Activated CD8-positive, alpha-beta T cell treated with anti-CD3 and anti-CD28 coated beads for 36 hours (primary cell): ENCODE measurements at regions not wholly inside any gene's neighbourhood (a gene's known extent, or its start where the extent isn't known, plus 50 kb on each side); places are given as distances from the start of the nearest gene placed in this dataset.

ENCODE experiments used
- ATAC-seq: fragments of 200-7000 bp; cut with Tn5 transposase; one replicate; pipeline ENCODE4 v1.10.0; 2021; ENCODE audit warnings: mild to moderate bottlenecking, moderate library complexity
- CTCF ChIA-PET: fragments of 350-600 bp; sonication (Branson Sonifier 250); formaldehyde crosslinking; loops from one replicate; lab custom pipeline; 2021; ENCODE audit warnings: antibody characterized with exemption; lab: Charles Lee
- POLR2A ChIA-PET: fragments of 350-600 bp; sonication (Branson Sonifier 250); formaldehyde crosslinking; loops from one replicate; lab custom pipeline; 2021; ENCODE audit warnings: antibody characterized with exemption; lab: Charles Lee
- DNase-seq: peaks from one replicate; pipeline ENCODE4 v3.0.0-alpha.2; 2020
- H3K27ac Mint-ChIP-seq: one replicate; pipeline ENCODE4 v1.8.0; 2021; ENCODE audit warnings: mild to moderate bottlenecking, mixed read lengths
- H3K27me3 Mint-ChIP-seq: one replicate; pipeline ENCODE4 v1.8.0; 2021; ENCODE audit warnings: mixed read lengths
- H3K36me3 Mint-ChIP-seq: one replicate; pipeline ENCODE4 v1.8.0; 2021; ENCODE audit warnings: low read depth, mixed read lengths
- H3K4me1 Mint-ChIP-seq: one replicate; pipeline ENCODE4 v1.8.0; 2021; ENCODE audit warnings: low read depth, mixed read lengths
- H3K4me3 Mint-ChIP-seq: one replicate; pipeline ENCODE4 v1.8.0; 2021; ENCODE audit warnings: mild to moderate bottlenecking, moderate library complexity, mixed read lengths
- H3K9me3 Mint-ChIP-seq: one replicate; pipeline ENCODE4 v1.8.0; 2021; ENCODE audit warnings: mixed read lengths
- intact Hi-C: fragments of 100-400 bp; cut with micrococcal nuclease; formaldehyde crosslinking; loops from one replicate; pipeline ENCODE4 v1.10.0; 2022
- TF ChIP-seq, protein P1 (sequence below): fragments of 200-600 bp; IDR thresholded peaks from one replicate; pipeline ENCODE4 v1.8.0; 2022; ENCODE audit warnings: antibody characterized with exemption, mild to moderate bottlenecking

DNA sequence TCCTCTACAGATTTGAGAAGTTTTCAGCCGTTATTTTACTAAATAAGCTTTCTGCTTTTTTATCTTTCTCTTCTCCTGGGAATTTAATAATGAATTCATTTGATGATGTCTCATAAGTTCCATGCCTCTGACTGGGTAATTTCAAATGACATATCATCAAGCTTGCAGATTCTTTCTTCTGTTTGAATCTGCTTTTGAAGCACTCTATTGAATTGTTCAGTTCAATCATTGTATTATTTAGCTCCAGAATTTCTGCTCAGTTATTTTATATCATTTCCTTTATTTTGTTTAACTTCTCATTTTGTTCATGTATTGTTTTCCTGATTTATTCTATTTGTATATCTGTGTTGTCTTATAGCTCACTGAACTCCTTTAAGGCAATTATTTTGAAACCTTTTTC lies 196.9 kb upstream of the CNTNAP2 start:
- Mint-ChIP-seq H3K4me1 (no peaks in the 10 kb centered on the region), H3K4me3 (no peak overlapping the region), H3K36me3 (no peaks in the 10 kb centered on the region), H3K27ac (no peak overlapping the region), H3K9me3 (peaks cover 16% of the 10 kb centered on the region), H3K27me3 (no peaks in the 10 kb centered on the region)
- POLR2A ChIA-PET, result no interaction called here
- CTCF ChIA-PET, result interaction anchor here (1.2 kb wide), 1 partner anchor 9 kb away, joined by 3 read pairs; no protein-coding TSS in a partner anchor
- intact Hi-C loops, result no loop called here
- TF ChIP-seq, protein P1, sequence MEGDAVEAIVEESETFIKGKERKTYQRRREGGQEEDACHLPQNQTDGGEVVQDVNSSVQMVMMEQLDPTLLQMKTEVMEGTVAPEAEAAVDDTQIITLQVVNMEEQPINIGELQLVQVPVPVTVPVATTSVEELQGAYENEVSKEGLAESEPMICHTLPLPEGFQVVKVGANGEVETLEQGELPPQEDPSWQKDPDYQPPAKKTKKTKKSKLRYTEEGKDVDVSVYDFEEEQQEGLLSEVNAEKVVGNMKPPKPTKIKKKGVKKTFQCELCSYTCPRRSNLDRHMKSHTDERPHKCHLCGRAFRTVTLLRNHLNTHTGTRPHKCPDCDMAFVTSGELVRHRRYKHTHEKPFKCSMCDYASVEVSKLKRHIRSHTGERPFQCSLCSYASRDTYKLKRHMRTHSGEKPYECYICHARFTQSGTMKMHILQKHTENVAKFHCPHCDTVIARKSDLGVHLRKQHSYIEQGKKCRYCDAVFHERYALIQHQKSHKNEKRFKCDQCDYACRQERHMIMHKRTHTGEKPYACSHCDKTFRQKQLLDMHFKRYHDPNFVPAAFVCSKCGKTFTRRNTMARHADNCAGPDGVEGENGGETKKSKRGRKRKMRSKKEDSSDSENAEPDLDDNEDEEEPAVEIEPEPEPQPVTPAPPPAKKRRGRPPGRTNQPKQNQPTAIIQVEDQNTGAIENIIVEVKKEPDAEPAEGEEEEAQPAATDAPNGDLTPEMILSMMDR, result no peak
- no peak for DNase-seq
- ATAC-seq, result no peak

DNA sequence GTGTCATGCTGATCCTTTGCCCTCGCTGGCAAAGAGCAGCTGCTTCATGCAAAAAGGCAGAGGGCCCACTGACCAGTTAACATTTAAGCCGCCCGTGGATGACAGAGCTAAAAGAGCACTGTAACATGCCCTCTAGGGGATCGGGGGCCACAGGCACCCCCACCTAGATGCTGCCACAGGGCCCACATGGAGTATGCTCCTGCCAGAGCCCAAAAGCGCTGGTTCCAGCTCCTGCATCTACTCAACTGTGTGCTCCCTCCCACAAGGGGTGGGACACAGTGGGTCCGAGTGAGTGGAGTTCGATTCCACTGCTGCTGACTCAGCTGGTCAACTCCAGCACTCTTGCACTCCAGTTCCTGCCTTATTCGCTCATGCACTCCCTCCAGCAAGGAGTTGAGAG lies 199.8 kb upstream of the CNTNAP2 start:
- no peaks in the 10 kb centered on the region for H3K4me1 Mint-ChIP-seq
- POLR2A ChIA-PET, result interaction anchor here (0.6 kb wide), 1 partner anchor 119 kb away, joined by 3 read pairs; no protein-coding TSS in a partner anchor

DNA sequence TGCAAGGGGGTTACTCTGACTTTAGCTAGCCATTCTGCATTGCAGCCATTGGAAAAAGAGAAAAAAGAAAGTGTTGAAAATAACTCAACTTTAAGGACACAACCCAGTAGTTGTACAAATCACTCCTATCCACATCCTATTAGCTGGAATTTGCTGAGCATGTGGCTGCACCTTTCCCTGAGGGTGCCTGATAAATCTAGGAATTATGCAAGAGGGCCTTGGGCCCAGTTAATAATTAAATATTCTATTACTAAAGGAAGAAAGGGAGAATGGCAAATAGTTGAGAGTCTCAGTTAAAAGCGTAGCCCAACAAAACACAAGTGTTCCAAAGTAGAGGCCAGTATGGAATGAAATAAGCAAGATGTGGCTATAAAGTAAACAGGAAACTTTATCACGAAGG lies 200.9 kb upstream of the CNTNAP2 start:
- ChIA-PET CTCF (no interaction called here), POLR2A (no interaction called here)
- no peak for DNase-seq
- TF ChIP-seq, protein P1, result no peak
- H3K4me1 Mint-ChIP-seq, result no peaks in the 10 kb centered on the region
- H3K9me3 Mint-ChIP-seq, result peaks cover 14% of the 10 kb centered on the region
- H3K4me3 Mint-ChIP-seq, result no peak overlapping the region
- no peak for ATAC-seq
- intact Hi-C loops, result no loop called here
- H3K27ac Mint-ChIP-seq, result no peak overlapping the region
- H3K36me3 Mint-ChIP-seq, result no peaks in the 10 kb centered on the region
- no peaks in the 10 kb centered on the region for H3K27me3 Mint-ChIP-seq

More for the DNA sequence above, 199.8 kb upstream of the CNTNAP2 start:
- Mint-ChIP-seq H3K4me3 (no peak overlapping the region), H3K9me3 (peaks cover 16% of the 10 kb centered on the region), H3K36me3 (no peaks in the 10 kb centered on the region), H3K27me3 (no peaks in the 10 kb centered on the region), H3K27ac (no peak overlapping the region)
- intact Hi-C loops, result no loop called here
- TF ChIP-seq, protein P1, result no peak
- CTCF ChIA-PET, result no interaction called here
- DNase-seq (no peak), ATAC-seq (no peak)

DNA sequence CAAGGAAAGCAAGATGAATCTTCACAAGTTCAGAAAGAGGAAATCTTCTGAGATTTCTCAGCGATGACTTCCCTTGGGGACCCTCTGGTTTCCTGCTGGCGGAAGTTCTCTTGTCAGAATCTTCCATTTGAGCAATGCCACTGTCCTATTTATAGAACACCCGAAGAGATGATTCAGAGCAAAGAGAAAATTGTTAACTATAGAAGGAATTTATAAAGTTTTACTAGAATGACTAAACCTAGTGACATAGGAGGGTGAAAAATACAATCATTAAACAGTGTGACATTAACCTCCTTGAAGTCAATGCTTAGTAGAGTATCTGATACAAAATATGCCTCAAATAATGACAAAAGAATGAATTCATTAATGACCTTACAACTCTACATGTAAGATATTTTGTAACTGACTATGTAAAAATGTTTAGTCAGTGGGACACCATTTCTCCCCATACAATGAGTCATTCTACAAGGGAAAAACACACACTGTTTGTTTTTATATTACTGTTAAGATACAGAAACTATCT lies 206.5 kb upstream of the CNTNAP2 start:
- no peak overlapping the region for H3K4me3 Mint-ChIP-seq
- POLR2A ChIA-PET, result no interaction called here
- ATAC-seq (no peak), DNase-seq (no peak)
- TF ChIP-seq, protein P1, result no peak
- peaks cover 1% of the 10 kb centered on the region for H3K9me3 Mint-ChIP-seq
- no peaks in the 10 kb centered on the region for H3K36me3 Mint-ChIP-seq
- H3K27me3 Mint-ChIP-seq, result no peaks in the 10 kb centered on the region
- CTCF ChIA-PET, result no interaction called here
- intact Hi-C loops, result no loop called here
- no peak overlapping the region for H3K27ac Mint-ChIP-seq
- no peaks in the 10 kb centered on the region for H3K4me1 Mint-ChIP-seq

DNA sequence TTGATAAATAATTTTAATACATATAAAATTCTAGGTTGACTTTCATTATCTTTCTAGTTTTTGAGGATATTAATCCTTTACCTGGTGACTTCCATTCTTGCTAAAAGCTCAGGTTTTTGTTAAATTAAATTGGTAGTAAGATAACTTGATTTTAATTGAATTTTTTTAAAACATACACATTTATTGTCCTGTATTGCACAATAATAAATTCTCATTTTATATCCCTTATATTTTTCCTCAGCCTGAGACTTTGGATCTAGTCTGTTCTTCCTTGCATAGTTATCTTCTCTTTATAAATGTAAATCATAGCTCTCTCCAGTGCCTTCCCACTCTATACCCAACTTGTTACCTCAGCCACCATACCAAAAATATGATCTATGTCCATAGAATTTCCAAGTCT lies 212.9 kb upstream of the CNTNAP2 start:
- Mint-ChIP-seq H3K9me3 (peaks cover 11% of the 10 kb centered on the region), H3K4me1 (no peaks in the 10 kb centered on the region), H3K4me3 (no peak overlapping the region), H3K36me3 (no peaks in the 10 kb centered on the region), H3K27me3 (no peaks in the 10 kb centered on the region), H3K27ac (no peak overlapping the region)
- TF ChIP-seq, protein P1, result no peak
- intact Hi-C loops, result no loop called here
- DNase-seq (no peak), ATAC-seq (no peak)
- POLR2A ChIA-PET, result no interaction called here
- CTCF ChIA-PET, result no interaction called here
